Transverse colon (tissue), 4 donors: ENCODE measurements at regions not wholly inside any gene's neighbourhood (a gene's known extent, or its start where the extent isn't known, plus 50 kb on each side); places are given as distances from the start of the nearest gene placed in this dataset.
"Not testable (repeated sequence)": the region's sequence is repeated elsewhere in the genome, so short reads cannot be mapped to it uniquely, and the experiment has no call there.

Source experiments
- CTCF ChIP-seq, 5 experiments: fragments of 200-600 bp in 3 of 5; fragments of 450-650 bp in 2 of 5; sonication (generic) in 3 of 5; IDR thresholded peaks; 1 replicate in 2 of 5; 2 replicates in 3 of 5; pipeline ENCODE4 v1.5.1; 2016 to 2017; ENCODE audit warnings: antibody characterized with exemption in 5 of 5, inconsistent platforms in 3 of 5, mild to moderate bottlenecking in 2 of 5, moderate library complexity in 1 of 5
- POLR2AphosphoS5 ChIP-seq, 3 donors: sonication (generic); formaldehyde crosslinking; IDR thresholded peaks; one replicate each; pipeline ENCODE4 v1.6.1; 2016; ENCODE audit warnings: antibody characterized with exemption in 3 of 3

- TF ChIP-seq CTCF, POLR2AphosphoS5 (IDR thresholded peaks at IDR 0.05): not testable (repeated sequence)
Observed at GRCh38 chr1:146522345-146522744, 293.5 kb upstream of the NOTCH2NLA start.
